GM12873 (cell line): ENCODE measurements at regions not wholly inside any gene's neighbourhood (a gene's known extent, or its start where the extent isn't known, plus 50 kb on each side); places are given as distances from the start of the nearest gene placed in this dataset.

ENCODE experiments used
- TF ChIP-seq, protein P1 (sequence below): IDR thresholded peaks from 2 replicates; pipeline ENCODE4 v1.5.1; 2012; ENCODE audit warnings: low read depth, mild to moderate bottlenecking, moderate library complexity, low read length, control low read depth; ENCODE audit not compliant: insufficient read depth; ENCODE audit errors: missing control alignments

DNA sequence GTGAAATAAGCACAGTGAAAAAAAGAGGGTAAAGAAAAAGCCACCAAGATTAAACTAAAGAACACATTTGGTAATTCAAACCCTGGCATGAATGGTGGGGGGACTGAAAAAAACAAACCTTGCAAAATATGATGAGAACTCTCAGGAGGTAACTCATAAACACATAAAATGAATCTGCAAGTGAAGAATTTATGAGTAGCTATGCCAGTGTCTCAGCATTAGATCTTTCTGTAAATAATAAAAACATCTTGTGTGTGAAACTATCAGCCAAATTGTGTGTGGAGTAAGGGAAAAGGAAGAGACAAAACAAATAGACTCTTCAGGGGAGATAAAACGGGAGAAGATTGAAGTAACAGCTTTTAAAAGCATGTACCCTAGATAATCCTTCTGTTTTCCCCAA lies 129.6 kb upstream of the SPEF2 start:
- TF ChIP-seq, protein P1, sequence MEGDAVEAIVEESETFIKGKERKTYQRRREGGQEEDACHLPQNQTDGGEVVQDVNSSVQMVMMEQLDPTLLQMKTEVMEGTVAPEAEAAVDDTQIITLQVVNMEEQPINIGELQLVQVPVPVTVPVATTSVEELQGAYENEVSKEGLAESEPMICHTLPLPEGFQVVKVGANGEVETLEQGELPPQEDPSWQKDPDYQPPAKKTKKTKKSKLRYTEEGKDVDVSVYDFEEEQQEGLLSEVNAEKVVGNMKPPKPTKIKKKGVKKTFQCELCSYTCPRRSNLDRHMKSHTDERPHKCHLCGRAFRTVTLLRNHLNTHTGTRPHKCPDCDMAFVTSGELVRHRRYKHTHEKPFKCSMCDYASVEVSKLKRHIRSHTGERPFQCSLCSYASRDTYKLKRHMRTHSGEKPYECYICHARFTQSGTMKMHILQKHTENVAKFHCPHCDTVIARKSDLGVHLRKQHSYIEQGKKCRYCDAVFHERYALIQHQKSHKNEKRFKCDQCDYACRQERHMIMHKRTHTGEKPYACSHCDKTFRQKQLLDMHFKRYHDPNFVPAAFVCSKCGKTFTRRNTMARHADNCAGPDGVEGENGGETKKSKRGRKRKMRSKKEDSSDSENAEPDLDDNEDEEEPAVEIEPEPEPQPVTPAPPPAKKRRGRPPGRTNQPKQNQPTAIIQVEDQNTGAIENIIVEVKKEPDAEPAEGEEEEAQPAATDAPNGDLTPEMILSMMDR, result no peak

DNA sequence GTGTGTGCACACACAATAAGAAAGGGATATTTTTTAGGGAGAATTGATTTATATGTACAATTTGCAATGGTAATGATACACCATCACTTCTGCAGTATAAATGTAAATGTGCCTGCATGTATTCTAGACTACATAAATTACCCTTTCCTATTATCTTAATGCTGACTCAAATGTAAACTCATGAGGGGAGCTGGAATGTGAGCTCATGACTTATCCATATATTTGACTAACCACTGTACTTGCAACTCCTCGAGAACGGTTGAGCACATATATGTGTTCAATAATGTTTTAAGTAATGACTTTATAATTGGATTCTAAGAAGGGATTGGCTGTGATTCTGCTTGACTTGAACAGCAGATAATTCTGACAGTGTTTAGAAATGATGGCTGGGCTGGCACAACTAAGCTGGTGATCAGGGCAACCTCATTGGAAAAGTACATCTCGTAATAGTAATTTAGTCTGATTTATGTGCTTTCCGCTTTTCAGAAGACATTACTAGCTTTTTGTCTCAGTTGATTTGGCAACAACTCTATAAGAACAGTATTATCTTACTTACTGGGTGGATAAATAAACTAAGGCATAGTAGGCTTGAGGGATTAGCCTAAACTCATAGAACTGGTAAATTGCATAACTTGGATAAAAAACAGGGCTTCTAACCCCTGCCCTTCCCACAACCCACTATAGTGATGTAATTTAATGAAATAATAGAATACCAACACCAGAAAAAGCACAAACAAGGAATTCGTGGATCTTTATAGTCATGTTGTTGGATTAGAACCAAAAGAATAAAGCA lies 130.2 kb upstream of the SPEF2 start:
- TF ChIP-seq, protein P1, result no peak

DNA sequence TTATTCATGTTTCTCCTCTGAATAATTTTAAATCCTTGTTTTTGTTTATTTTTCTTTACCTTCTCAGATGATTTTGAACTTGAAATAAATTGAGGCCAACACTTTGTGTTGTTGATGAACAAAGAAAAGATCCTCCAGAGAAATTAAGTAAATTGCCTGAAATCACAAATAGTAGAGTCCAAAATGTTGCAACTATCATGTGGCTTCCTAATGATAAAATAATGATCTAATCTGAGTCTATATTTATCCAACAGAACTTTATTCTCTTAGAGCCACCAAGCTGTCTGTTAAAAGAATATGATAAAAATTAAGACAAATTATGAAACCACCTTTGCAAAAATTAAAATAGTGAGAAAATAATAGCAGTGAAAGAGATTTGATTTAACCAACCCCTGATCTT lies 132.2 kb upstream of the SPEF2 start:
- TF ChIP-seq, protein P1, result no peak

DNA sequence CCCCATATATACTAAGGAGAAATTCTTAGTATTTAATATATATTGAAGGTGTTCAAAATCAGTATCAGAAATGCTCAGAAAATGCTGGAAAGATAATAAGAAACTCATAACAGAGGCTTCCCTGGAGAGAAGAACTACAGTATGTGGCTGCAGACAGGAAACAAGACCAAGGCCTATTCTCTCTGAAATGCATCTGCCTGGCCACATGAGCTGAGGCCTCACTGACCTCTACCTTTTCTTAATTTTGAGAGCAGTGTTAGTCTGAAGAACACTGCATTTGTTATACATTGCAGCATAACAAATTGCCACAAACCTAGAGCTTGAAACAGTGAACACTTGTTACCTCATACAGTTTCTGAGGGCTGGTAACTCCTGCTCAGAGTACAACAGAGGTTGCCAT lies 133.4 kb upstream of the SPEF2 start:
- TF ChIP-seq, protein P1, result no peak

DNA sequence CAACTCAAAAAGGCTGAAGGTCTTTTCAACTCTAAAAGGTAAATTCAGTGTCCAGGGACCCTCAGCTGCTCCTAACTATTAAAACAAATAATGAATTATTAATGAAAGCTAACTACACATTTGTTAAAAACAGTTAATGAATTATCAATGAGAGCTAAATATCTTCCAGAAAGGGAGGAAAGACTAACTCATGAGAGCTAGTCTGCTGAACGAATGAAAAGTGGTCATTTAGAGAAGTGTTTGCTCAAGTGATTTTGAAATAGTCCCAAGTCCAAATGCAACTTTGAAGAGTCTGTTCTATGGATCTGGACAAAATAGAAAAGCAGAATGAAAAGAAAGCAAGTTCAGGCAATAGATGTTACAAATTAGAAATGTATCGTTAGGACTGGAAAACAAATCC lies 133.9 kb upstream of the SPEF2 start:
- TF ChIP-seq, protein P1, result no peak

DNA sequence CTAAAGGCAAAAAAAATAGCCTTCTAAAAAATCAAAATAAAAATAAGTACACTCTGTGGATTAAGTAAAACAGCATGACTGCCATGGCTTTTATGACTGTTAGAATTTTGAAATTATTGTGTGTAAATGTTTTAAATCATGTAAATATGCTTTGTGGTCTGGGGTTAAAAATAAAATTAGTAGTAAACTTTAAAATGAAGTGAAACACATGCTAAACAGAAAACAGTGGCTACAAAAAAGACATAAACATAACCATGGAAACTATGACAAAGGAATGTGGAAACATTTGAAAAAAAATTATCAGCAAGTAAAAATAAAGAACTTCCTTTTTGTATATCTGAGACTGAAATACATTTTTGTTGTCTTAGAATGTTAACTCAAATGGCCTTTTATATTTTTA lies 134.5 kb upstream of the SPEF2 start:
- TF ChIP-seq, protein P1, result no peak

DNA sequence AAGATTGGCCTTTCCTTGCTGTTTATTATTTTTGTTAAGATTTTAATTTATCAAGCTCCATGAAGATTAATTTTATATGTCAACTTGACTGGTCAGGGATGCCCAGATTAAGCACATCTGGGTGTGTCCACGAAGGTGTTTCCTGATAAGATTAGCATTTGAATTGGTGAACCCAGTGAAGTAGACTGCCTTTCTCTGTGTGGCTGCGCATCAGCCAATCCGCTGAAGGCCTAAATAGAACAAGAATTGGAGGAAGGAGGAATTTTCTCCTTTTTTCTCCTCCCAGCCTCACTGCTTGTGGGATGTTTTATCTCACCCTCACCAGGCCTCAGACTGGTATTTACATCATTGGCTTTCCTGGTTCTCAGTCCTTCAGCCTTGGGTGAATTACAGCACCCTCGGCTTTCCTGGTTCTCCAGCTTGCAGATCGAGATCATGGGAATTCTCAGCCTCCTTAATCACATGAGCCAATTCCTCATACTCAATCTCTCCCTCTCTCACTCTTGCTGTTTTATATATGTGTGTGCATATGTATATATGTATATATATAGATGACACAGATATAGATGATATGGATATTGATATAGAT lies 135.4 kb upstream of the SPEF2 start:
- TF ChIP-seq, protein P1, result no peak
